ENCODE measurements at regions not wholly inside any gene's neighbourhood (a gene's known extent, or its start where the extent isn't known, plus 50 kb on each side); places are given as distances from the start of the nearest gene placed in this dataset.

DNA sequence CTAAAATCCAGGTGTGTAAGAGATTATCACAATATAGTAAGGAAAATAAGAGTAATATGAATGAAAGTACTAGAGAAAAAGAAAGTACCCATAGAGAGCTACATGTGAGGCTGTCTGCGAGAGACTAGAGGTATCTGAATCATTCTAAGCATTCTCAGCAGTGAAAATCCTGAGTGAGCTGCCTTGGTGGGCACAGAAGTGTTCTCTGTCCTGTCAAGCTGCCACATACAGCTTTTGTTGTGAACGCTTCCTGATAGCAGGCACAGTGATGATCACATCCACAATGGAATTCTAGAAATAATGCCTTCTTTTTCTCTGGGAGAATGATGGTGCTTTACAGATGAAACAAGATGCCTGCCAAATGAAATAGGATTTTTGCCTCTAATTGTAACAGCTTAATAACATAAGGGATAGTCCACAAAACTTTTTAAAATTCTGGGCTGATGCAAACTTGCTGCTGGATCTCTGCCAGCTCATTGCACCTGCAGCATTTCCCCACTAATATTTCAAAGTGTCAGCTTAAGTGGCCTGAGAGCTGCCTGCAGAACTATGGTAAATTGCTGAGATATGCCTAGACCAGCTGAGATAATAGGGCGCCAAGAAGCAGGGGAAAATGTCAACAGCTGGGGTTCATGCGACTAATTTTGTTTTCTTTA, 620.5 kb downstream of the DOK5 start:
- TF ChIP-seq, protein P1, sequence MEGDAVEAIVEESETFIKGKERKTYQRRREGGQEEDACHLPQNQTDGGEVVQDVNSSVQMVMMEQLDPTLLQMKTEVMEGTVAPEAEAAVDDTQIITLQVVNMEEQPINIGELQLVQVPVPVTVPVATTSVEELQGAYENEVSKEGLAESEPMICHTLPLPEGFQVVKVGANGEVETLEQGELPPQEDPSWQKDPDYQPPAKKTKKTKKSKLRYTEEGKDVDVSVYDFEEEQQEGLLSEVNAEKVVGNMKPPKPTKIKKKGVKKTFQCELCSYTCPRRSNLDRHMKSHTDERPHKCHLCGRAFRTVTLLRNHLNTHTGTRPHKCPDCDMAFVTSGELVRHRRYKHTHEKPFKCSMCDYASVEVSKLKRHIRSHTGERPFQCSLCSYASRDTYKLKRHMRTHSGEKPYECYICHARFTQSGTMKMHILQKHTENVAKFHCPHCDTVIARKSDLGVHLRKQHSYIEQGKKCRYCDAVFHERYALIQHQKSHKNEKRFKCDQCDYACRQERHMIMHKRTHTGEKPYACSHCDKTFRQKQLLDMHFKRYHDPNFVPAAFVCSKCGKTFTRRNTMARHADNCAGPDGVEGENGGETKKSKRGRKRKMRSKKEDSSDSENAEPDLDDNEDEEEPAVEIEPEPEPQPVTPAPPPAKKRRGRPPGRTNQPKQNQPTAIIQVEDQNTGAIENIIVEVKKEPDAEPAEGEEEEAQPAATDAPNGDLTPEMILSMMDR (conservative IDR thresholded peaks at IDR 0.05 in 1 of 2, IDR thresholded peaks at IDR 0.05 in 1 of 2; ENCODE audit: low read depth in 1 of 2, low read length in 2 of 2) = no peak
- TF ChIP-seq EZH2 (IDR thresholded peaks at IDR 0.05; ENCODE audit: low read length, missing control alignments) = no peak

Data from fibroblast of lung (primary cell).